Suprapubic skin (tissue), 4 donors: ENCODE measurements at regions not wholly inside any gene's neighbourhood (a gene's known extent, or its start where the extent isn't known, plus 50 kb on each side); places are given as distances from the start of the nearest gene placed in this dataset.

Experiments
- EP300 ChIP-seq: sonication (generic); formaldehyde crosslinking; IDR thresholded peaks from one replicate; pipeline ENCODE4 v1.6.1; 2017; ENCODE audit warnings: antibody characterized with exemption
- POLR2AphosphoS5 ChIP-seq, 3 donors: sonication (generic); formaldehyde crosslinking; IDR thresholded peaks; one replicate each; pipeline ENCODE4 v1.6.1; 2017; ENCODE audit warnings: antibody characterized with exemption in 3 of 3
- TF ChIP-seq, protein P1 (sequence below), 2 donors: fragments of 200-600 bp in 1 of 2; fragments of 450-650 bp in 1 of 2; sonication (generic) in 1 of 2; IDR thresholded peaks; one replicate each; pipeline ENCODE4 v1.5.1; 2016 to 2019; ENCODE audit warnings: antibody characterized with exemption in 2 of 2, mild to moderate bottlenecking in 1 of 2, moderate library complexity in 1 of 2

DNA sequence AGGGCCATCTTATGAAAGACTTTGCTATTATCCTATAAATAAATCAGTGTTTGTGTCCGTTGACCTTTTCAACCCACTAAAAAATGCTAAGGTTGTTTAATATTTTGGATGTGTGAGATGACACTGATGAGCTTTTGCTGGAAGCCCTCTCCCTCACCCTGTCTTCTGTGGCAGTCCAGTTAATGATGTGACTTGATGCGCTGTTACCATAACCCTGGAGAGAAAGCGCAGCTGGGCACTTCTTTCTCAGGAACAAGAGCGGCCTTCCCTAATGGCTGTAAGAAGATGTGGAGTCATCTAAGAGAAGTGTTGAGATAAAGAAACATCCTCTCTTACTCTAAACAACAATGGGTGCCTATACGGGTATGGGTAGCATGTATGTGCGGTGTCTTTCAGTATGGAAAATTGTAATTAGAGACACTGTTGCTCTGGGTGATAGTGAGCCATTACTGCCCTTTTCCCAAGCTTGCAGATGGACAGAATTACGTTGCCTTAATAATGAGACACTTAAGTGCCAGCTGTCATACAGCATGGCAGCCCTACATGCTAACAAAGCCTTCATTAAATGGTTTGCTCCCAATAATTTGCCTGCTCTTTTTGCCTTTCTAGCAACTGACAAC is 165.6 kb upstream of the NABP1 start:
- TF ChIP-seq, protein P1, sequence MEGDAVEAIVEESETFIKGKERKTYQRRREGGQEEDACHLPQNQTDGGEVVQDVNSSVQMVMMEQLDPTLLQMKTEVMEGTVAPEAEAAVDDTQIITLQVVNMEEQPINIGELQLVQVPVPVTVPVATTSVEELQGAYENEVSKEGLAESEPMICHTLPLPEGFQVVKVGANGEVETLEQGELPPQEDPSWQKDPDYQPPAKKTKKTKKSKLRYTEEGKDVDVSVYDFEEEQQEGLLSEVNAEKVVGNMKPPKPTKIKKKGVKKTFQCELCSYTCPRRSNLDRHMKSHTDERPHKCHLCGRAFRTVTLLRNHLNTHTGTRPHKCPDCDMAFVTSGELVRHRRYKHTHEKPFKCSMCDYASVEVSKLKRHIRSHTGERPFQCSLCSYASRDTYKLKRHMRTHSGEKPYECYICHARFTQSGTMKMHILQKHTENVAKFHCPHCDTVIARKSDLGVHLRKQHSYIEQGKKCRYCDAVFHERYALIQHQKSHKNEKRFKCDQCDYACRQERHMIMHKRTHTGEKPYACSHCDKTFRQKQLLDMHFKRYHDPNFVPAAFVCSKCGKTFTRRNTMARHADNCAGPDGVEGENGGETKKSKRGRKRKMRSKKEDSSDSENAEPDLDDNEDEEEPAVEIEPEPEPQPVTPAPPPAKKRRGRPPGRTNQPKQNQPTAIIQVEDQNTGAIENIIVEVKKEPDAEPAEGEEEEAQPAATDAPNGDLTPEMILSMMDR (IDR thresholded peaks at IDR 0.05) = no peak
- no peak for TF ChIP-seq POLR2AphosphoS5 (IDR thresholded peaks at IDR 0.05)
- TF ChIP-seq EP300 = no peak
